ENCODE measurements at regions not wholly inside any gene's neighbourhood (a gene's known extent, or its start where the extent isn't known, plus 50 kb on each side); places are given as distances from the start of the nearest gene placed in this dataset.

GRCh38 chr14:44309331-44309730, 197.8 kb downstream of the FSCB start:
- H3K4me3 ChIP-seq (ENCODE audit: low read depth, low read length): no peak overlapping the region
- no peak for DNase-seq (ENCODE audit: low read depth)
- TF ChIP-seq MYC (IDR thresholded peaks at IDR 0.05; ENCODE audit: low read depth, low read length): no peak
- no peak for TF ChIP-seq CTCF (IDR thresholded peaks at IDR 0.05; ENCODE audit: low read depth, low read length)
- TF ChIP-seq POLR2A (IDR thresholded peaks at IDR 0.05; ENCODE audit: extremely low read depth, insufficient read length): no peak
- no peak for TF ChIP-seq MAX (IDR thresholded peaks at IDR 0.05; ENCODE audit: low read depth, low read length)

- DNase-seq (ENCODE audit: low read depth): no peak
- H3K4me3 ChIP-seq (ENCODE audit: low read depth, low read length): no peak overlapping the region
- TF ChIP-seq MYC (IDR thresholded peaks at IDR 0.05; ENCODE audit: low read depth, low read length): no peak
Measured at GRCh38 chr14:44300916-44301315, 206.2 kb downstream of the FSCB start.

- TF ChIP-seq MYC (IDR thresholded peaks at IDR 0.05; ENCODE audit: low read depth, low read length): no peak
- TF ChIP-seq POLR2A (IDR thresholded peaks at IDR 0.05; ENCODE audit: extremely low read depth, insufficient read length): no peak
- no peak for TF ChIP-seq MAX (IDR thresholded peaks at IDR 0.05; ENCODE audit: low read depth, low read length)
- no peak for DNase-seq (ENCODE audit: low read depth)
- H3K4me3 ChIP-seq (ENCODE audit: low read depth, low read length): no peak overlapping the region
Measured at GRCh38 chr14:44297437-44297836, 209.6 kb downstream of the FSCB start.

- no peak overlapping the region for H3K4me3 ChIP-seq (ENCODE audit: low read depth, low read length)
- no peak for DNase-seq (ENCODE audit: low read depth)
- TF ChIP-seq CTCF (IDR thresholded peaks at IDR 0.05; ENCODE audit: low read depth, low read length) (no peak), MYC (IDR thresholded peaks at IDR 0.05; ENCODE audit: low read depth, low read length) (no peak), MAX (IDR thresholded peaks at IDR 0.05; ENCODE audit: low read depth, low read length) (no peak), POLR2A (IDR thresholded peaks at IDR 0.05; ENCODE audit: extremely low read depth, insufficient read length) (no peak)
Measured at GRCh38 chr14:44291366-44291915, 215.6 kb downstream of the FSCB start.

GRCh38 chr14:44287858-44288257, 219.2 kb downstream of the FSCB start:
- no peak for DNase-seq (ENCODE audit: low read depth)

GRCh38 chr14:44286201-44286600, 220.9 kb downstream of the FSCB start:
- TF ChIP-seq POLR2A (IDR thresholded peaks at IDR 0.05; ENCODE audit: extremely low read depth, insufficient read length): no peak
- TF ChIP-seq MAX (IDR thresholded peaks at IDR 0.05; ENCODE audit: low read depth, low read length): no peak
- no peak for TF ChIP-seq MYC (IDR thresholded peaks at IDR 0.05; ENCODE audit: low read depth, low read length)
- TF ChIP-seq CTCF (IDR thresholded peaks at IDR 0.05; ENCODE audit: low read depth, low read length): no peak
- DNase-seq (ENCODE audit: low read depth): no peak
- no peak overlapping the region for H3K4me3 ChIP-seq (ENCODE audit: low read depth, low read length)

More at GRCh38 chr14:44287858-44288257, 219.2 kb downstream of the FSCB start:
- H3K4me3 ChIP-seq (ENCODE audit: low read depth, low read length): no peak overlapping the region
- TF ChIP-seq CTCF (IDR thresholded peaks at IDR 0.05; ENCODE audit: low read depth, low read length): no peak
- no peak for TF ChIP-seq POLR2A (IDR thresholded peaks at IDR 0.05; ENCODE audit: extremely low read depth, insufficient read length)
- no peak for TF ChIP-seq MYC (IDR thresholded peaks at IDR 0.05; ENCODE audit: low read depth, low read length)
- TF ChIP-seq MAX (IDR thresholded peaks at IDR 0.05; ENCODE audit: low read depth, low read length): no peak

- no peak overlapping the region for H3K4me3 ChIP-seq (ENCODE audit: low read depth, low read length)
- TF ChIP-seq CTCF (IDR thresholded peaks at IDR 0.05; ENCODE audit: low read depth, low read length) (no peak), POLR2A (IDR thresholded peaks at IDR 0.05; ENCODE audit: extremely low read depth, insufficient read length) (no peak), MYC (IDR thresholded peaks at IDR 0.05; ENCODE audit: low read depth, low read length) (no peak), MAX (IDR thresholded peaks at IDR 0.05; ENCODE audit: low read depth, low read length) (no peak)
- no peak for DNase-seq (ENCODE audit: low read depth)
Measured at GRCh38 chr14:44283836-44284235, 223.2 kb downstream of the FSCB start.

All from NB4 (cell line).